ENCODE measurements at regions not wholly inside any gene's neighbourhood (a gene's known extent, or its start where the extent isn't known, plus 50 kb on each side); places are given as distances from the start of the nearest gene placed in this dataset.

GRCh38 chr16:8505327-8505991, 84.9 kb downstream of the TMEM114 start:
- no peaks in the 10 kb centered on the region for H3K36me3 ChIP-seq
- no peak for TF ChIP-seq CTCF (IDR thresholded peaks at IDR 0.05; ENCODE audit: low read depth, low read length)
- no peaks in the 10 kb centered on the region for H3K4me1 ChIP-seq
- no peaks in the 10 kb centered on the region for H3K27me3 ChIP-seq
- no peaks in the 10 kb centered on the region for H3K9me3 ChIP-seq
- no peak overlapping the region for H3K4me3 ChIP-seq (ENCODE audit: low read depth, low read length)
- no peak for DNase-seq

- no peak for TF ChIP-seq CTCF (IDR thresholded peaks at IDR 0.05; ENCODE audit: low read depth, low read length)
- Histone ChIP-seq H3K9me3 (no peaks in the 10 kb centered on the region), H3K4me1 (no peaks in the 10 kb centered on the region), H3K27me3 (no peaks in the 10 kb centered on the region), H3K36me3 (no peaks in the 10 kb centered on the region), H3K4me3 (ENCODE audit: low read depth, low read length) (no peak overlapping the region)
- no peak for DNase-seq
Observed at GRCh38 chr16:8502446-8502845, 87.9 kb downstream of the TMEM114 start.

GRCh38 chr16:8500351-8500750, 90.0 kb downstream of the TMEM114 start:
- DNase-seq: no peak
- no peaks in the 10 kb centered on the region for H3K27me3 ChIP-seq
- no peak overlapping the region for H3K4me3 ChIP-seq (ENCODE audit: low read depth, low read length)
- no peaks in the 10 kb centered on the region for H3K4me1 ChIP-seq
- TF ChIP-seq CTCF (IDR thresholded peaks at IDR 0.05; ENCODE audit: low read depth, low read length): no peak
- H3K9me3 ChIP-seq: no peaks in the 10 kb centered on the region
- no peaks in the 10 kb centered on the region for H3K36me3 ChIP-seq

GRCh38 chr16:8496364-8496763, 93.9 kb downstream of the TMEM114 start:
- Histone ChIP-seq H3K4me3 (ENCODE audit: low read depth, low read length) (no peak overlapping the region), H3K9me3 (no peaks in the 10 kb centered on the region), H3K4me1 (no peaks in the 10 kb centered on the region), H3K27me3 (no peaks in the 10 kb centered on the region), H3K36me3 (no peaks in the 10 kb centered on the region)
- no peak for TF ChIP-seq CTCF (IDR thresholded peaks at IDR 0.05; ENCODE audit: low read depth, low read length)
- no peak for DNase-seq

GRCh38 chr16:8493972-8494371, 96.3 kb downstream of the TMEM114 start:
- Histone ChIP-seq H3K36me3 (no peaks in the 10 kb centered on the region), H3K9me3 (no peaks in the 10 kb centered on the region), H3K4me3 (ENCODE audit: low read depth, low read length) (no peak overlapping the region), H3K4me1 (no peaks in the 10 kb centered on the region), H3K27me3 (no peaks in the 10 kb centered on the region)
- TF ChIP-seq CTCF (IDR thresholded peaks at IDR 0.05; ENCODE audit: low read depth, low read length): no peak
- DNase-seq: no peak

- Histone ChIP-seq H3K27me3 (no peaks in the 10 kb centered on the region), H3K36me3 (no peaks in the 10 kb centered on the region), H3K9me3 (no peaks in the 10 kb centered on the region), H3K4me3 (ENCODE audit: low read depth, low read length) (no peak overlapping the region), H3K4me1 (no peaks in the 10 kb centered on the region)
- no peak for DNase-seq
- no peak for TF ChIP-seq CTCF (IDR thresholded peaks at IDR 0.05; ENCODE audit: low read depth, low read length)
Observed at GRCh38 chr16:8492690-8493089, 97.6 kb downstream of the TMEM114 start.

Data from BE2C (cell line).